Endodermal cell (in vitro differentiated cells): ENCODE measurements at regions not wholly inside any gene's neighbourhood (a gene's known extent, or its start where the extent isn't known, plus 50 kb on each side); places are given as distances from the start of the nearest gene placed in this dataset.

Experiments used
- DNase-seq: peaks from one replicate; pipeline ENCODE4 v3.0.0-alpha.2; 2017
- H3K27ac ChIP-seq: 2 replicates; pipeline ENCODE4 v1.5.1; 2013; ENCODE audit warnings: mild to moderate bottlenecking, low read depth, low read length, moderate library complexity
- H3K27me3 ChIP-seq: 2 replicates; pipeline ENCODE4 v1.6.1; 2013; ENCODE audit warnings: mild to moderate bottlenecking, low read length, moderate library complexity; ENCODE audit not compliant: insufficient read depth, control insufficient read depth, poor library complexity, severe bottlenecking
- H3K36me3 ChIP-seq: 2 replicates; pipeline ENCODE4 v1.7.0; 2013; ENCODE audit warnings: mild to moderate bottlenecking, low read length, moderate library complexity; ENCODE audit not compliant: control insufficient read depth, insufficient read depth
- H3K4me1 ChIP-seq: one replicate; pipeline ENCODE4 v1.7.0; 2013; ENCODE audit warnings: low read length; ENCODE audit not compliant: control insufficient read depth, insufficient read depth
- H3K4me3 ChIP-seq: 2 replicates; pipeline ENCODE4 v1.5.1; 2013; ENCODE audit warnings: mild to moderate bottlenecking, low read length, moderate library complexity
- H3K9ac ChIP-seq: 2 replicates; pipeline ENCODE4 v1.6.1; 2013; ENCODE audit warnings: mild to moderate bottlenecking, low read length, moderate library complexity; ENCODE audit not compliant: poor library complexity, severe bottlenecking; ENCODE audit errors: extremely low read depth
- H3K9me3 ChIP-seq: 2 replicates; pipeline ENCODE4 v1.6.1; 2013; ENCODE audit warnings: mild to moderate bottlenecking, low read length, moderate library complexity; ENCODE audit not compliant: control insufficient read depth
- H3K27ac Mint-ChIP-seq: 2 replicates; pipeline ENCODE4 v1.8.0; 2020; ENCODE audit warnings: mixed read lengths
- H3K27me3 Mint-ChIP-seq: 2 replicates; pipeline ENCODE4 v1.8.0; 2021; ENCODE audit warnings: mild to moderate bottlenecking, mixed read lengths; ENCODE audit not compliant: insufficient read depth
- H3K36me3 Mint-ChIP-seq: 2 replicates; pipeline ENCODE4 v1.8.0; 2020; ENCODE audit warnings: low read depth, mixed read lengths
- H3K4me1 Mint-ChIP-seq: 2 replicates; pipeline ENCODE4 v1.8.0; 2020; ENCODE audit warnings: mixed read lengths
- H3K4me3 Mint-ChIP-seq: 2 replicates; pipeline ENCODE4 v1.8.0; 2020; ENCODE audit warnings: mild to moderate bottlenecking, moderate library complexity, mixed read lengths
- H3K9me3 Mint-ChIP-seq: 2 replicates; pipeline ENCODE4 v1.8.0; 2020; ENCODE audit warnings: mild to moderate bottlenecking, mixed read lengths
- CTCF ChIP-seq: fragments of 200-600 bp; sonication (generic); conservative IDR thresholded peaks from 2 replicates; pipeline ENCODE4 v1.5.0; 2021; ENCODE audit warnings: antibody characterized with exemption, mild to moderate bottlenecking
- WGBS, 2 experiments: methylation state at CpG; one replicate each; pipeline versions ENCODE4 v1.1.5 to v1.1.7; 2013; ENCODE audit warnings: missing lambda C conversion rate in 2 of 2, mixed read lengths in 1 of 2; ENCODE audit not compliant: insufficient coverage in 1 of 2, insufficient read length in 1 of 2; 5-methylcytosine and 5-hydroxymethylcytosine counted together

DNA sequence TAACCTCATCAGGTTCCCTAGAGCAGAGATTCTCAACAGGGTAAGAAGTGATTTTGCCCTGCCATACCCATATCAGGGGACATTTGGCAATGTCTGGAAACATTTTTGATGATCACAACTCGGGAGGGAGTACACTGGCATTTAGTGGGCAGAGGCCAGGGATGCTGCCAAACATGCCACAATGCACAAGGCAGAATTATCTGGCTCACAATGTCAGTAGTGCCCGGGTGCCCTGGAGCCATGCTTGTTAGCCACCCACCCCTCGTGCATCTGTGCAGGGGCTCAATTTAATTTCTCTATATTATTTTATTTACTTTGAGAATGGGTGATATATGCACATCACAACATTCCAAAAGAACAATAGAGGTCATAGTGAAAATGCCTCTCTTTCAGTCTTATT, 82.0 kb upstream of the DHX15 start:
- no peak for DNase-seq
- no peak overlapping the region for H3K27ac ChIP-seq
- H3K9me3 ChIP-seq, result no peaks in the 10 kb centered on the region
- 98 to 100% methylated on average over 1 to 3 of the region's 3 CpGs for WGBS, 2 experiments
- no peak overlapping the region for H3K27ac Mint-ChIP-seq
- H3K4me1 Mint-ChIP-seq, result peaks cover 14% of the 10 kb centered on the region
- TF ChIP-seq CTCF, result no peak
- no peaks in the 10 kb centered on the region for H3K9me3 Mint-ChIP-seq
- no peak overlapping the region for H3K4me3 ChIP-seq
- H3K27me3 Mint-ChIP-seq, result peaks cover 7% of the 10 kb centered on the region
- H3K36me3 Mint-ChIP-seq, result no peaks in the 10 kb centered on the region
- no peak overlapping the region for H3K9ac ChIP-seq
- no peaks in the 10 kb centered on the region for H3K27me3 ChIP-seq
- no peak overlapping the region for H3K4me3 Mint-ChIP-seq
- no peaks in the 10 kb centered on the region for H3K36me3 ChIP-seq
- no peaks in the 10 kb centered on the region for H3K4me1 ChIP-seq

DNA sequence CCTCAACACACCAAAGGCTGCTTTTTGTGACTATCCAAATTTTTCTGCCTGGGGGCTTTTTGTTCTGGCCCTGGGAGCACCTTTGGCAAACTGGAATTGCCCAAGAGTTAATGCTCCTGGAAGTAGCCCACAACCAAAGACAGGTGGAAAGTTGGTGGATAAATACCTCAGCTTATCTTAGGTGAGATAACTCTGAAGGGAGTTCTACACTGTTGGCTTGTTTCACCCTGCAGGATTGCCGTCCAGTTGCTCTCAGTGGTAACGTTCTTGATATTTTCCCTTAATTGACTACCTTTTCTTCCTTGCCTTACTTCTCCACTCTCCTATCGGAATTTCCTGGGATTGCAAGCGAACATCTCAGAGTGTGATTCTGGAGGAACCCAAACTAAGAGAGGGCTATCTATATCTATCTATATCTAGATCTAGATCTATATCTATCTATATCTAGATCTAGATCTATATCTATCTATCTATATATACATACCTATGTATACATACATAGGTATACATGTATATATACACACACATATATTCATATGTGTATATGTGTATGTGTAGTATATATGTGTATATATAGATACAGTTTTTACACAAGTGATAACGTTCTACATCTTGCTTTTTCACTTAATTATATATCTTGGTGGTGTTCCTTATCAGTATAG, 82.6 kb upstream of the DHX15 start:
- no peak for DNase-seq
- Histone ChIP-seq H3K4me3 (no peak overlapping the region), H3K27ac (no peak overlapping the region), H3K9ac (no peak overlapping the region), H3K9me3 (no peaks in the 10 kb centered on the region), H3K4me1 (no peaks in the 10 kb centered on the region), H3K36me3 (no peaks in the 10 kb centered on the region), H3K27me3 (no peaks in the 10 kb centered on the region)
- Mint-ChIP-seq H3K27ac (no peak overlapping the region), H3K4me3 (no peak overlapping the region), H3K4me1 (peaks cover 9% of the 10 kb centered on the region), H3K9me3 (no peaks in the 10 kb centered on the region), H3K36me3 (no peaks in the 10 kb centered on the region), H3K27me3 (peaks cover 8% of the 10 kb centered on the region)
- TF ChIP-seq CTCF, result no peak
- 85 to 100% methylated on average over 2 to 4 of the region's 5 CpGs for WGBS, 2 experiments

GRCh38 chr4:24668956-24669355, 84.6 kb upstream of the DHX15 start:
- Mint-ChIP-seq H3K27ac (no peak overlapping the region), H3K4me1 (peaks cover 5% of the 10 kb centered on the region), H3K27me3 (peaks cover 12% of the 10 kb centered on the region), H3K9me3 (no peaks in the 10 kb centered on the region), H3K4me3 (no peak overlapping the region), H3K36me3 (no peaks in the 10 kb centered on the region)
- WGBS, 2 experiments, result 93 to 98% methylated on average over 8 to 10 of the region's 10 CpGs
- no peaks in the 10 kb centered on the region for H3K4me1 ChIP-seq
- no peak overlapping the region for H3K4me3 ChIP-seq
- H3K9me3 ChIP-seq, result no peaks in the 10 kb centered on the region
- H3K27ac ChIP-seq, result no peak overlapping the region
- no peaks in the 10 kb centered on the region for H3K36me3 ChIP-seq
- no peaks in the 10 kb centered on the region for H3K27me3 ChIP-seq
- no peak for DNase-seq
- H3K9ac ChIP-seq, result no peak overlapping the region
- TF ChIP-seq CTCF, result no peak
